ENCODE measurements at regions not wholly inside any gene's neighbourhood (a gene's known extent, or its start where the extent isn't known, plus 50 kb on each side); places are given as distances from the start of the nearest gene placed in this dataset.
"Not testable (repeated sequence)": the region's sequence is repeated elsewhere in the genome, so short reads cannot be mapped to it uniquely, and the experiment has no call there.

- DNase-seq = no peak
These were observed 1354.1 kb upstream of the EPHA6 start for GRCh38 chr3:95460274-95460673.

- DNase-seq = no peak
These were observed 1352.2 kb upstream of the EPHA6 start for GRCh38 chr3:95462161-95462560.

- no peak for DNase-seq
These were observed 1350.0 kb upstream of the EPHA6 start for GRCh38 chr3:95464346-95464745.

- DNase-seq = no peak
These were observed 1346.1 kb upstream of the EPHA6 start for GRCh38 chr3:95468331-95468730.

- DNase-seq = no peak
These were observed 1340.1 kb upstream of the EPHA6 start for GRCh38 chr3:95474338-95474737.

- no peak for DNase-seq
These were observed 1337.9 kb upstream of the EPHA6 start for GRCh38 chr3:95476534-95476933.

GRCh38 chr3:95506174-95506573 is 1308.2 kb upstream of the EPHA6 start:
- no peak for DNase-seq

GRCh38 chr3:95508124-95508523 is 1306.3 kb upstream of the EPHA6 start:
- no peak for DNase-seq

GRCh38 chr3:95511828-95512227 is 1302.6 kb upstream of the EPHA6 start:
- DNase-seq = no peak

GRCh38 chr3:95514260-95514659 is 1300.1 kb upstream of the EPHA6 start:
- DNase-seq = no peak

GRCh38 chr3:95521396-95521795 is 1293.0 kb upstream of the EPHA6 start:
- DNase-seq = no peak

GRCh38 chr3:95522449-95522848 is 1291.9 kb upstream of the EPHA6 start:
- no peak for DNase-seq

- DNase-seq = no peak
These were observed 1274.4 kb upstream of the EPHA6 start for GRCh38 chr3:95539950-95540483.

- DNase-seq = no peak
These were observed 1248.9 kb upstream of the EPHA6 start for GRCh38 chr3:95565502-95565901.

- DNase-seq = no peak
These were observed 1247.0 kb upstream of the EPHA6 start for GRCh38 chr3:95567346-95567745.

- DNase-seq = no peak
These were observed 1227.6 kb upstream of the EPHA6 start for GRCh38 chr3:95586754-95587153.

- not testable (repeated sequence) for DNase-seq
These were observed 1226.8 kb upstream of the EPHA6 start for GRCh38 chr3:95587641-95588040.

- no peak for DNase-seq
These were observed 1225.9 kb upstream of the EPHA6 start for GRCh38 chr3:95588473-95588872.

GRCh38 chr3:95595416-95596075 is 1218.8 kb upstream of the EPHA6 start:
- no peak for DNase-seq

- no peak for DNase-seq
These were observed 1206.5 kb upstream of the EPHA6 start for GRCh38 chr3:95607926-95608325.

GRCh38 chr3:95609411-95609810 is 1205.0 kb upstream of the EPHA6 start:
- no peak for DNase-seq

- no peak for DNase-seq
These were observed 1201.8 kb upstream of the EPHA6 start for GRCh38 chr3:95612611-95613010.

GRCh38 chr3:95613993-95614392 is 1200.4 kb upstream of the EPHA6 start:
- no peak for DNase-seq
